NCI-H146 treated with DMSO at 0.1 percent for 48 hours (cell line): ENCODE measurements at regions not wholly inside any gene's neighbourhood (a gene's known extent, or its start where the extent isn't known, plus 50 kb on each side); places are given as distances from the start of the nearest gene placed in this dataset.

Experiments
- DNase-seq: peaks from one replicate; lab custom pipeline; 2025; ENCODE audit not compliant: unreplicated experiment; lab: John Stamatoyannopoulos, UW

GRCh38 chr17:79186406-79186805, 111.8 kb downstream of the ENGASE start:
- no peak for DNase-seq

DNA sequence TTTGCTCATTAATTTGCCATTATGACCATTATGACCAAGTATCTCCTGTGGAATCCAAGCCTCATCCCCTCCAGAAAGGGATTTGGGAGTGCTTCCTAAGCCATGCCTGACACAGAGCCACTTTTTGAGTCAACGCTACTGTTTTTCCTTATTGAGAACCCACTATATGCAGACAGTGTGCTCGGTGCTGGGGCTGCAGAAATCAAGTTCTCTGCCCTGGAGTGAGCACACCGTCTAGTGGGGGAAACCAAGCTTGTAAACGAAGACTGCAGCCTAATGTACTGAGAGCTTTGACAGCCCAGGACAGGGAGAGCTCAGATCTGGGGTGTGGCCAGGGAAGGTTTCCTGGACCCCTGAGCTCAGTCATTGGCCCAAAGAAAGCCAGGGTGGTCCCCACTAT, 111.0 kb downstream of the ENGASE start:
- no peak for DNase-seq

- DNase-seq = no peak
These were observed 109.6 kb downstream of the ENGASE start for GRCh38 chr17:79184219-79184618.

GRCh38 chr17:79183293-79184158, 108.9 kb downstream of the ENGASE start:
- DNase-seq = no peak

- no peak for DNase-seq
These were observed 108.3 kb downstream of the ENGASE start for GRCh38 chr17:79183043-79183292.

DNA sequence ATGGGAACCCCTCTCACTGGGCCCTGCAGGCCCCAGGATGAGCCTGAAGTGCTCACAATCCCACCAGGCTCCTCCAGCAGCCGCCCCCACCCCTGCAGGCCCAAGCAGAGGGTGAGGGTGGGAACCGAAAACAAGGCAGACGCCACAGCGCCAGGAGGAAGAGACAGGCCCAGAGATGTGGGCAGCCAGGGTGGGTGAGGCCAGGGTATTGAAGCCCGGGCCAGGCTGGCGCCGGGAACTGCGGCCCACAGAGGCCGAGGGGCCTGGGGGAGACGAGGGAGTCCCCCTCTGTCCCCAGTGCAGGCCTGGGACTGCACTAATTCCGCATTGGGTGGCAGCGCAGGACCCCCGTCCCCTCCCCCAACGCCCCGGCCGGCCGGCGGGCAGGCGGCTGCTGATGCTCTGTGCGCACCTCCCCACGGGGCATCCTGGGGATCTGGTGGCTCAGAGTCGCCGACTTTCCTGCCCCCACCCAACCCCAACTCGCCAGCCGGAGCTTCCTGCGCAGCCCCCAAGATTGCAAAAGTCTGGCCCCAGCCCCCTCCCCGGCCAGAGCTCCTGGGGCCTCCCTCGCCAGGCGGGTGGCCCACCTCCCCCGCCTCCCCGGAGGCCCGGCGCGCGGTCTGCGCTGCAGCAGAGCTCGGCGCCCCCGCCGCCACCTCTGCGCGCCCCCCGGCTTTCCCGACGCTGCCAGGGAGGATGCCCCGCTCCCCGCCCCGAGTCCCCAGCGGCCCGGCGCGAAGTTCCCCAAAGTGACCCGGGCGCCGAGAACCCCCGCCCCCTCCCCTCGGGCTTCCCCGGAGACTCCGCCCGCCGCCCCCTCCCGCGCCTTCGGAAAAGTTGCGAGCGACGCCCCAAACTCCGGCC, 107.8 kb downstream of the ENGASE start:
- no peak for DNase-seq

DNA sequence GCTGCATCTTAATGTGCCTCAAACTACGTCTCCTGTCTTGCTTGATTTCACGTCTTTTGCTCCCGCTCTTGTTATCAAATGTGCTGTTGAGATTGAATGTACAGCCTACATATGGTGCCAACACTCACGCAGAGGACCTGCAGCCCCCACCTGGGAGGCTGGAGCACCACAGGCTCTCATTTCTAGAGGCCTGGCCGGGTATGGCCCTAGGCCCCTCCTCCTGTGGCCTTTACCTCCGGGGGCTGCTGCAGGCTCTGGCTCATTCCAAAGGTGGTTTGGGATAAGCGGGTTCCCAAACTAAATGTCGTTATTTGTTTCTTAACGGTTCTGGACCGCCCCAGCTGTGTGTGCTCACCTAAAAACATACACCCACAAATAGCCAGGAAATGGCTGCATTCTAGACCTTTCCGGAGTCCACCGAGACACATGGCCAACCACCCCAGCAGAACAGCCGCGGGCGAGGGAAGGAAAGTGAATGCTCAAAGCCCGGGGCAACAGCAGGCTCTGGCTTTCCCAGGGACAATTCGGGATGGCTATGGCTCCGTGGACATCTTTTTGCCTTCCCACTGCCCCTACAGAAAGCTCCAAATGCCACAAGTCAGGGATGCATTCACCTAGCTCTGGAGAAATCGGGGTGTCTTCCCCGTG, 105.9 kb downstream of the ENGASE start:
- no peak for DNase-seq

- DNase-seq = no peak
These were observed 104.7 kb downstream of the ENGASE start for GRCh38 chr17:79179334-79179733.

DNA sequence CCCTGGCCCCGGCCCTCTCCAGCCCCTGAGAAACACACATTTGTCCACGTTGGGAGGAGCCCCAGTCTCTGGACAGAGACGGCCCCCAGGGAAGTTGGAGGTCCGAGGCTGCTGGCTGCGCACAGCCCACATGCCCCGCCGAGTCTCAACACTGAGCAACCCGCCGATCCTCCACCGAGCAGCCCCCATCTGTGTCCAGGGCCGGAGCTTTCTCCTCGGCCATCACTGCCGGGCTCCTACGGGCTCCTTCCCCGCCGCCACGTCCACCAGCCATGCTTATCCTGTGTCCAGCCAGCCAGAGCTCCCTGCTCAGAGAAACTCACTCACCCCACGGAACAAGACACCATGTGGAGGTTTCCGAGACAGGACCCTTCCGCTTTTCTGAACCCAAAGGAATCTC, 103.3 kb downstream of the ENGASE start:
- no peak for DNase-seq

DNA sequence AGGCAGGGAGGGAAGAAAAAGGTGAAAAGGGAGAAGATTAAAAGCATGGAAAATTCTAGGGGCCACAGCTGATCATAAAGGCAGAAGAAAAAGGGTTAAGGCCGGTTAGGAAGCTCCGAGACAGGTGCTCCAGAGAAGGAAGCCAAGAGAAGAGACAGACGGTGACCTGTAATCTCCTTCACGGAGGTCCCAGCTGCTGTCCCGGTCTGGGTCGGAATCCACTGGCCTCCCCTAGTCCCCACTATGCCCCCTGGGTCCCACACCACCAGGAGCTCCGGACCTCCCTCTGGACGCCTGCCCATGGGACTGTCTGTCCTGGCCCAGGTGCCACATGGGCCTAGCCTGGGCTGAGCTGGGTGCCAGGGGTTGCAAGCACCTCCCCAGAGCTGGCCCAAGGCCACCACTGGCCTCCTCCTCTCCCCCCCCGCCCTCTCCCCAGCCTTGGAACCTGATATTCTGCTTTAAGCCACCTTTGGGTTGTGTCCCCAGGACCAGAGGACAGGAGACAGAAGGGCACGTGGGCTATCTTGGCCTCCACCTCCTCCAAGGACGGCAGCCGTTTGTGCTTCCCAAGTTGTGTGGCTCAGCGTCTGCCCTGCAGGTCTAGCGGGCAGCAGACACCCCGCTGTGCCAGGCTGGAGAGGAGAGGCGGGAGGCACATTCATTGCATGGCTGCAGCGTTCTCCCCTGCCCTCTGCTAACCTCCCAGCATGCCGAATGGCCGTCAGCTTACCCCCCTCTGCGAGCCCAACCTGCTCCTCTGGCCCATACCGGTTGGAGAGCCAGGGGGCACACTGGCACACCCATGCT, 102.4 kb downstream of the ENGASE start:
- DNase-seq = no peak

GRCh38 chr17:79174905-79175856, 100.6 kb downstream of the ENGASE start:
- no peak for DNase-seq

- DNase-seq = no peak
These were observed 99.7 kb downstream of the ENGASE start for GRCh38 chr17:79174193-79174765.

GRCh38 chr17:79171188-79171587, 96.6 kb downstream of the ENGASE start:
- DNase-seq = no peak

DNA sequence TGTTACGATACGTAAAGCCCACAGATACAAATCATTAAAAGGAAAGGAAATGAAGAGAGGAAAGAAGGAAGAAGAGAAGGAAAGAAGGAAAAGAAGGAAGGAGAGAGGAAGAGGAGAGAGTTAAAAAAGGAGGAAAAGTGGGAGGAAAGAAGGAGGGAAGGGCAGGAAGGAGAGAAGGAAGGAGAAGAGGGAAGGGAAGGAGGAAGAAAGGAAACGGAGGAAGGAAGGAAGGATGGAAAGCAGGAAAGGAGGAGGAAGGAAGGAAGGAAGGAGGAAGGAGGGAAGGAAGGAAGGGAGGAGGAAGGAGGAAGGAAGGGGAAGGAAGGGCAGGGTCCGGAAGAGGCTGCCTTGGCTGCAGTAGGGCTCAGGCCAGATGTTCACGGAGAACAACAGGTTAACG, 95.2 kb downstream of the ENGASE start:
- no peak for DNase-seq

- no peak for DNase-seq
These were observed 94.7 kb downstream of the ENGASE start for GRCh38 chr17:79169366-79169765.

GRCh38 chr17:79168486-79169055, 93.9 kb downstream of the ENGASE start:
- no peak for DNase-seq

GRCh38 chr17:79167486-79167885, 92.9 kb downstream of the ENGASE start:
- DNase-seq = no peak

DNA sequence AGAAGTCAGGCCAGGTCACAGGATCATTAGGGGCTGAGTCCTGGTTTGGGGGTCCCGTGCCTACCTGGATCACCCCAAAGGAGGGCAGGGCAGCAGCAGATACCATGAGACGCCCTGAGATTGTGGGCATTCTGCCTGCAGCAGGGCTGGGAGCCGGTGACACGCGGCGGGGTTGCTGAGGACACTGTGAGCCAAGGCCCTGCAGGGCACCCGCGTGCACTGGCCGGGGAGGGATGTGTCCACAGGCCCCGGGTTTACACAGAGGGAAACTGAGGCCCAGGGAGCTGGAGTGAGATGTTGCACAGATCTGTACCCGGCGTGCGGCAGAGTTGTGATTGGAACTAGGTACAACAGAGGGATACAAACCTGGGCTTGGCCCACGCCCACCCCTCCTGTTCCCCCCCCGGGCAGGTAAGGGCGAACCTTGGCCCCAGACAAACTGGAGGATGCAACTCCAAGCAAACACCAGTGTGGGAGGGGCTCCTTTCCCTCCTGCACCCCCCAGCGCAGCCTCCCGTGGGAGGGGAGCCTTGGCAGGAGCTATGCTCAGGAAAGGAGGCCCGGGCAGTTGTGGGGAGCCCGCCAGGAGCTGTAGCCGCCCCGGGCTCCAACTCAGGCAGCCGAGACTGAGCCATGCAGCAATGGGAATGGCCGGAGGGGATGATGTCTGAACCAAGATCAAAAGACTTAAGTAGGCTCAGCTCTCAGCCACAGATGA, 91.3 kb downstream of the ENGASE start:
- no peak for DNase-seq
